OCI-LY3 (cell line): ENCODE measurements at regions not wholly inside any gene's neighbourhood (a gene's known extent, or its start where the extent isn't known, plus 50 kb on each side); places are given as distances from the start of the nearest gene placed in this dataset.

Source experiments
- H2AFZ ChIP-seq: fragments of 200-600, 300-600 bp; shearing (Covaris generic); 2 replicates; pipeline ENCODE4 v1.6.0; 2014; ENCODE audit warnings: antibody characterized with exemption, low read depth, low read length
- H3K27ac ChIP-seq: fragments of 200-600, 300-600 bp; sonication (generic); 2 replicates; pipeline ENCODE4 v1.5.1; 2014; ENCODE audit warnings: mild to moderate bottlenecking, low read length, moderate library complexity, mixed read lengths
- H3K27me3 ChIP-seq: fragments of 200-600, 300-600 bp; sonication (generic); 2 replicates; pipeline ENCODE4 v1.6.1; 2014; ENCODE audit warnings: low read depth, low read length, mixed read lengths
- H3K36me3 ChIP-seq: fragments of 200-600, 300-600 bp; sonication (generic); replicated peaks from 2 replicates; pipeline ENCODE3; 2014; ENCODE audit warnings: low read depth, low read length, mixed read lengths
- H3K4me1 ChIP-seq: fragments of 300-600, 200-600 bp; sonication (generic); 2 replicates; pipeline ENCODE4 v1.6.1; 2014; ENCODE audit warnings: low read length, mixed read lengths
- H3K4me2 ChIP-seq: fragments of 200-600, 300-600 bp; sonication (generic); 2 replicates; pipeline ENCODE4 v1.6.1; 2014; ENCODE audit warnings: low read length, mixed read lengths
- H3K4me3 ChIP-seq: fragments of 300-600, 200-600 bp; sonication (generic); 2 replicates; pipeline ENCODE4 v1.5.1; 2014; ENCODE audit warnings: antibody characterized with exemption, mild to moderate bottlenecking, low read length, moderate library complexity
- H3K79me2 ChIP-seq: fragments of 300-600, 200-600 bp; shearing (Covaris generic); 2 replicates; pipeline ENCODE4 v1.6.1; 2014; ENCODE audit warnings: mild to moderate bottlenecking, low read length, mixed read lengths
- H3K9ac ChIP-seq: fragments of 300-600, 200-600 bp; shearing (Covaris generic); 2 replicates; pipeline ENCODE4 v1.6.0; 2014; ENCODE audit warnings: mild to moderate bottlenecking, low read length, moderate library complexity
- H3K9me3 ChIP-seq: fragments of 200-600, 300-600 bp; shearing (Covaris generic); 2 replicates; pipeline ENCODE4 v1.6.1; 2014; ENCODE audit warnings: low read length, mixed read lengths; ENCODE audit not compliant: insufficient read depth
- H4K20me1 ChIP-seq: fragments of 200-600, 300-600 bp; sonication (generic); 2 replicates; pipeline ENCODE4 v1.6.1; 2016; ENCODE audit warnings: low read length, mixed read lengths; ENCODE audit not compliant: insufficient read depth
- EZH2phosphoT487 ChIP-seq: fragments of 200-600 bp; shearing (Covaris generic); IDR thresholded peaks from 2 replicates; pipeline ENCODE4 v1.6.1; 2018; ENCODE audit warnings: antibody characterized with exemption, mixed run types, low read depth
- TF ChIP-seq, protein P1 (sequence below): fragments of 200-600, 300-600 bp; sonication (generic); IDR thresholded peaks from 2 replicates; pipeline ENCODE4 v1.5.1; 2014; ENCODE audit warnings: antibody characterized with exemption, low read length, low read depth

DNA sequence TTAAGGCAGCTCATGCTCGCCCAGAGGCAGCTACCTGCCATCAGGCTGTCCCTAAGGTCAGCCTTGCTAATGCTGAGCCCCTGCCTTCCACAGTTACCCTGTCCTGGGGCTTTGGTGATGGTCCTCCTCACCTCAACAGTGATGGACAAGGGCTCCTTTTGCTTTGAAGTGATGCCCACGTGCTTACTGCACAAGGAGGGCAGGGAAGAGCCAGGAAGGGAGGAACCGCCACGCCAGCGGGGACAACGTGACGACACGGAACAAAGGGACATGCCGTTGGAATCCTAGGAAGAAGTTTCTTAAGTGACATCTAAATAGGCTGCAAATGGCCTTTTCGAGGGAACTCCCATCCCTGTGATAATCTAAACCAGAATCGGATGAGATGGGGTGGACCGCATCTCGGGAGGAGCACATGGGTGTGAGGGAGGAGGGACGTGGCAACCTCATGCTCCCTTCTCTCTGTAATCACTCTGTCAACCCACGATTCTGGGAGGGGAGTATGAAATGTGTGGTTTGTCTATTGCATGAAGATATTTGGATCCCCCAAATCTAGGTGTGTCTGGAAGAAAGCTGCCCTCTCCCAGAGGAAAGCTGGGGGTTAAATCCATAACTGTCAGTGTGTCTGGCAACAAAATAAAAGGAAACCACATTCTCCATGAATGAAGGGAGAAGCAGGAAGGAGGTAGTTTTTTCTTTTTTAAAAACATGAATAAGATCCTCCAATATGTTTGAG lies 110.9 kb upstream of the IRF2BP2 start:
- H3K27me3 ChIP-seq: 0 out of 2 replicates have a peak, but pooled peaks cover 5% of the 10 kb centered on the region
- no peak overlapping the region for H3K27ac ChIP-seq
- H3K4me3 ChIP-seq: no peak overlapping the region
- no peak overlapping the region for H2AFZ ChIP-seq
- peaks cover 24% of the 10 kb centered on the region for H3K4me1 ChIP-seq
- no peak for TF ChIP-seq EZH2phosphoT487
- TF ChIP-seq, protein P1, sequence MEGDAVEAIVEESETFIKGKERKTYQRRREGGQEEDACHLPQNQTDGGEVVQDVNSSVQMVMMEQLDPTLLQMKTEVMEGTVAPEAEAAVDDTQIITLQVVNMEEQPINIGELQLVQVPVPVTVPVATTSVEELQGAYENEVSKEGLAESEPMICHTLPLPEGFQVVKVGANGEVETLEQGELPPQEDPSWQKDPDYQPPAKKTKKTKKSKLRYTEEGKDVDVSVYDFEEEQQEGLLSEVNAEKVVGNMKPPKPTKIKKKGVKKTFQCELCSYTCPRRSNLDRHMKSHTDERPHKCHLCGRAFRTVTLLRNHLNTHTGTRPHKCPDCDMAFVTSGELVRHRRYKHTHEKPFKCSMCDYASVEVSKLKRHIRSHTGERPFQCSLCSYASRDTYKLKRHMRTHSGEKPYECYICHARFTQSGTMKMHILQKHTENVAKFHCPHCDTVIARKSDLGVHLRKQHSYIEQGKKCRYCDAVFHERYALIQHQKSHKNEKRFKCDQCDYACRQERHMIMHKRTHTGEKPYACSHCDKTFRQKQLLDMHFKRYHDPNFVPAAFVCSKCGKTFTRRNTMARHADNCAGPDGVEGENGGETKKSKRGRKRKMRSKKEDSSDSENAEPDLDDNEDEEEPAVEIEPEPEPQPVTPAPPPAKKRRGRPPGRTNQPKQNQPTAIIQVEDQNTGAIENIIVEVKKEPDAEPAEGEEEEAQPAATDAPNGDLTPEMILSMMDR: no peak
- no peak overlapping the region for H3K4me2 ChIP-seq
- no peaks in the 10 kb centered on the region for H4K20me1 ChIP-seq
- no peaks in the 10 kb centered on the region for H3K36me3 ChIP-seq
- H3K9ac ChIP-seq: no peak overlapping the region
- H3K9me3 ChIP-seq: no peaks in the 10 kb centered on the region
- no peaks in the 10 kb centered on the region for H3K79me2 ChIP-seq

DNA sequence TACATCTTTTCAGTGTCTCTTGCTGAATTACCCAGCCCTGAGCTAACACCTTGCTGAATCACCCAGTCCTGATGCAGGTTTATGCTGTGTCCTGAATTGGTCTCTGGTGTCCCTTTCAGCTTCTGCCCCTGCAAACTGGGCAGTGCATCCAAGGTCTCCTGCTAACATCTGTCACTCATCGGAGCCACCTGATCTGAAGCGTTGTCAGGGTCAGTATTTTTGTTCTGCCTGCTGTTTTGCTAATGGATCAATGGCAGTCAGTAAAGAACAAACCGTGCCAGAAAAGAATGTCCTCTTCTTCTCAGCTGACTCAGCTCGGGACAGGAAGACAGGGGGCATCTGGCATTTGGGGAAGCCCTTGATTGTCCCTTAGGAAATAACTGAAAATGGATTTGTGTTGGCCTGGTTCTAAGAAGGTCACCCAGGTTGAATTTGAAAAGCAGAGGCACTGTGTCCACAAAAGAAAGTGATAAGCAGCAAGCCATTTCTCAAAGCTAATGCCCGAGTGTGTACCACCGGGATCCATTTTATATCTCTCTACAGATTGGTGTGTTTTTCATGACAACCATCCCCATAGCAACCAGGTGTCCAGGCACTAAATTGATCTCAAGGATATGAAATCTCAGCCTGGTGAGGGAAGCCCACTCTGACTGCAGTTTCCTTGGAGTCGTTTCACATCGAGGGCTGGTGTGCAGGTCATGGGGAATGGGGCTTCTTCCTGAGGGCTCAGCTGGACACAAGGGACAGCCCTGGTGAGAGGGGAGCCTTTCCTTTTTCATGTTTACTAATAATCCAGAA lies 109.7 kb upstream of the IRF2BP2 start:
- Histone ChIP-seq H3K9ac (no peak overlapping the region), H3K27ac (no peak overlapping the region), H3K4me1 (peaks cover 12% of the 10 kb centered on the region), H3K36me3 (no peaks in the 10 kb centered on the region), H3K4me3 (no peak overlapping the region), H4K20me1 (no peaks in the 10 kb centered on the region), H2AFZ (no peak overlapping the region), H3K79me2 (no peaks in the 10 kb centered on the region), H3K9me3 (no peaks in the 10 kb centered on the region), H3K4me2 (no peak overlapping the region), H3K27me3 (0 out of 2 replicates have a peak, but pooled peaks cover 5% of the 10 kb centered on the region)
- TF ChIP-seq, protein P1: no peak
- no peak for TF ChIP-seq EZH2phosphoT487

DNA sequence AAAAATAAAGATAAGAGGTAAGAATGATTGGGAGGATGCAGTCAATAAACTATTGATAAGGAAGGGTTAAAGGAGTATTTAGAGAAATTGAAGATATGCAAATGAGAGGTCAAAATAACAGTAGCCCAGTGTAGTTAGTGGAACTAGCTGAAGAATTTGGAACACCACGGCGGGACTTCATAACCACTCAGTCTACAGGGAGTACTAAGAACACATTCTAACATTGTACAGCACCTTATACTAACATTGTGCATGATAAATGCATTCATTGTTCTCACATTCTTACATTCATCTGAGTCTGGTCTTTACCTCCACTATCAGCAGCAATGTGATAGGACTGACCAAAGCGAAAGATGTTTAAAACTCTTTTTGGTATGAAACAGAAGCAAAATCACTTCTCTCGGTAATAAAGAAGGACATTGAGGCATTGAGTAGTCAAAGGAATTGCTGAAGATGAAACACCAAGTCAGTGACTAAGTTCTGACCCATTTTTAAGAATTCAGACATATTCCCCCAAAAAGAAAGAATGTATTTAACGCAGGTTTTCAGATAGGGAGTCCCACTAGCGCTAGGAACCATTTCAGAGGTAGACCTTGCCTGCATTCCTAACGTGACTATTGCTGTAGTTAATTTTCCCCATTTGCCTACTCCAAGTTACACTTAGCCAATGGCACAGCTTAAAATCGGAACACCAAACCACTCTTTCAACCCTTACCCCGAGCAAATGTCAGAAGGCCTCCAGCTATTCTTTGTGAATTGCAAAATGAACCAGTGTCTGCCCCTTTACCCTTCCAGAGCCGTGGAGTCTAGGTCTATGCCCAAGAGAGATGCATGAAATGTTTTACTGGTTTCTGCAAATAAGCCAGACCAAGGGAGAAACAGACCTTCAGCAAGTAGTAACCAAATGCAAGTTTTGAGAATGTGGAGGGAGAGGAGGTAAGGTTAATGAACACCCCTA lies 108.8 kb upstream of the IRF2BP2 start:
- TF ChIP-seq EZH2phosphoT487: no peak
- TF ChIP-seq, protein P1: no peak
- Histone ChIP-seq H3K9me3 (no peaks in the 10 kb centered on the region), H3K36me3 (no peaks in the 10 kb centered on the region), H2AFZ (no peak overlapping the region), H4K20me1 (no peaks in the 10 kb centered on the region), H3K27ac (no peak overlapping the region), H3K27me3 (0 out of 2 replicates have a peak, but pooled peaks cover 5% of the 10 kb centered on the region), H3K4me1 (peaks cover 3% of the 10 kb centered on the region), H3K4me3 (no peak overlapping the region), H3K79me2 (no peaks in the 10 kb centered on the region), H3K9ac (no peak overlapping the region), H3K4me2 (no peak overlapping the region)
